ENCODE measurements at regions not wholly inside any gene's neighbourhood (a gene's known extent, or its start where the extent isn't known, plus 50 kb on each side); places are given as distances from the start of the nearest gene placed in this dataset.

GRCh38 chr4:181594188-181594587 lies 649.0 kb upstream of the TENM3 start:
- Histone ChIP-seq H3K4me3 (no peak overlapping the region), H3K36me3 (no peaks in the 10 kb centered on the region), H3K4me1 (no peaks in the 10 kb centered on the region), H3K27me3 (no peaks in the 10 kb centered on the region), H3K9me3 (no peaks in the 10 kb centered on the region), H3K27ac (no peak overlapping the region)
- intact Hi-C loops (cut with DNase I; ENCODE audit: low total_unique reads) (no loop called here), in situ Hi-C loops (cut with MboI; ENCODE audit: low sequenced_read_pairs in 4 of 4) (no loop called here)
- no peak for ATAC-seq
- no peak for DNase-seq
- TF ChIP-seq POLR2A (IDR thresholded peaks at IDR 0.05) = no peak
- TF ChIP-seq CTCF (IDR thresholded peaks at IDR 0.05 in 4 of 5, conservative IDR thresholded peaks at IDR 0.05 in 1 of 5) = no peak

- H3K9me3 ChIP-seq = no peaks in the 10 kb centered on the region
- no peak for TF ChIP-seq POLR2A (IDR thresholded peaks at IDR 0.05)
- TF ChIP-seq CTCF (IDR thresholded peaks at IDR 0.05 in 4 of 5, conservative IDR thresholded peaks at IDR 0.05 in 1 of 5) = no peak
- no peaks in the 10 kb centered on the region for H3K36me3 ChIP-seq
- no peaks in the 10 kb centered on the region for H3K27me3 ChIP-seq
- no peak overlapping the region for H3K27ac ChIP-seq
- no peaks in the 10 kb centered on the region for H3K4me1 ChIP-seq
- no peak overlapping the region for H3K4me3 ChIP-seq
- DNase-seq (no peak), ATAC-seq (no peak)
- intact Hi-C loops (cut with DNase I; ENCODE audit: low total_unique reads) (no loop called here), in situ Hi-C loops (cut with MboI; ENCODE audit: low sequenced_read_pairs in 4 of 4) (no loop called here)
Observed at GRCh38 chr4:181595716-181596115, 647.5 kb upstream of the TENM3 start.

- DNase-seq (no peak), ATAC-seq (no peak)
- intact Hi-C loops (cut with DNase I; ENCODE audit: low total_unique reads) (no loop called here), in situ Hi-C loops (cut with MboI; ENCODE audit: low sequenced_read_pairs in 4 of 4) (no loop called here)
- Histone ChIP-seq H3K4me1 (no peaks in the 10 kb centered on the region), H3K9me3 (no peaks in the 10 kb centered on the region), H3K36me3 (no peaks in the 10 kb centered on the region), H3K27ac (no peak overlapping the region), H3K27me3 (no peaks in the 10 kb centered on the region), H3K4me3 (no peak overlapping the region)
- no peak for TF ChIP-seq CTCF (IDR thresholded peaks at IDR 0.05 in 4 of 5, conservative IDR thresholded peaks at IDR 0.05 in 1 of 5)
Observed at GRCh38 chr4:181597766-181598165, 645.4 kb upstream of the TENM3 start.

GRCh38 chr4:181599134-181599533 lies 644.1 kb upstream of the TENM3 start:
- no peak overlapping the region for H3K27ac ChIP-seq
- no peak for ATAC-seq
- no peaks in the 10 kb centered on the region for H3K36me3 ChIP-seq
- H3K27me3 ChIP-seq = no peaks in the 10 kb centered on the region
- H3K9me3 ChIP-seq = no peaks in the 10 kb centered on the region
- DNase-seq = no peak
- no peaks in the 10 kb centered on the region for H3K4me1 ChIP-seq
- in situ Hi-C loops (cut with MboI; ENCODE audit: low sequenced_read_pairs in 4 of 4) = no loop called here
- no peak for TF ChIP-seq POLR2A (IDR thresholded peaks at IDR 0.05)
- intact Hi-C loops (cut with DNase I; ENCODE audit: low total_unique reads) = no loop called here
- no peak overlapping the region for H3K4me3 ChIP-seq

- H3K4me1 ChIP-seq = no peaks in the 10 kb centered on the region
- no peaks in the 10 kb centered on the region for H3K27me3 ChIP-seq
- H3K9me3 ChIP-seq = no peaks in the 10 kb centered on the region
- ATAC-seq (no peak), DNase-seq (no peak)
- in situ Hi-C loops (cut with MboI; ENCODE audit: low sequenced_read_pairs in 4 of 4) = no loop called here
- H3K36me3 ChIP-seq = no peaks in the 10 kb centered on the region
- no peak overlapping the region for H3K27ac ChIP-seq
- intact Hi-C loops (cut with DNase I; ENCODE audit: low total_unique reads) = no loop called here
- TF ChIP-seq CTCF (IDR thresholded peaks at IDR 0.05 in 4 of 5, conservative IDR thresholded peaks at IDR 0.05 in 1 of 5) (no peak), POLR2A (IDR thresholded peaks at IDR 0.05) (no peak)
- H3K4me3 ChIP-seq = no peak overlapping the region
Observed at GRCh38 chr4:181601103-181601502, 642.1 kb upstream of the TENM3 start.

Measured in gastrocnemius medialis (tissue), 4 donors.